ENCODE measurements at regions not wholly inside any gene's neighbourhood (a gene's known extent, or its start where the extent isn't known, plus 50 kb on each side); places are given as distances from the start of the nearest gene placed in this dataset.

- no peak for TF ChIP-seq POLR2A (IDR thresholded peaks at IDR 0.05; ENCODE audit: low read length)
- no peak for TF ChIP-seq BHLHE40 (IDR thresholded peaks at IDR 0.05; ENCODE audit: low read depth, low read length)
- no peak for TF ChIP-seq CTCF (IDR thresholded peaks at IDR 0.05)
- no peak for TF ChIP-seq CEBPB (IDR thresholded peaks at IDR 0.05)
- TF ChIP-seq MAX (IDR thresholded peaks at IDR 0.05) = no peak
- no peak for TF ChIP-seq FOSL2 (IDR thresholded peaks at IDR 0.05)
- no peak for TF ChIP-seq FOSL2 (CRISPR knock-in tag; IDR thresholded peaks at IDR 0.05)
Observed at GRCh38 chr3:102662498-102662772, 227.6 kb downstream of the ZPLD1 start.

Data from A549 (cell line).